Fibroblast of lung (primary cell): ENCODE measurements at regions not wholly inside any gene's neighbourhood (a gene's known extent, or its start where the extent isn't known, plus 50 kb on each side); places are given as distances from the start of the nearest gene placed in this dataset.

ENCODE experiments used
- DNase-seq, 2 donors: peaks; one replicate each; pipeline versions ENCODE4 v3.0.0 to v3.0.0-alpha.2; 2010; ENCODE audit warnings: low read depth in 2 of 2
- H2AFZ ChIP-seq: 2 replicates; pipeline ENCODE4 v1.5.1; 2012; ENCODE audit warnings: low read length, control low read depth, inconsistent platforms
- H3K27ac ChIP-seq: 2 replicates; pipeline ENCODE4 v1.5.1; 2011; ENCODE audit warnings: low read length, control low read depth; ENCODE audit not compliant: insufficient read depth
- H3K27me3 ChIP-seq: 2 replicates; pipeline ENCODE4 v1.5.1; 2011; ENCODE audit warnings: mild to moderate bottlenecking, low read length; ENCODE audit not compliant: control insufficient read depth, insufficient read depth
- H3K36me3 ChIP-seq: 2 replicates; pipeline ENCODE4 v1.5.1; 2011; ENCODE audit warnings: low read length; ENCODE audit not compliant: control insufficient read depth, insufficient read depth
- H3K4me1 ChIP-seq: 2 replicates; pipeline ENCODE4 v1.5.1; 2011; ENCODE audit warnings: low read length; ENCODE audit not compliant: control insufficient read depth, insufficient read depth; ENCODE audit errors: extremely low read depth
- H3K4me2 ChIP-seq: 2 replicates; pipeline ENCODE4 v1.5.1; 2011; ENCODE audit warnings: low read length, control low read depth; ENCODE audit not compliant: insufficient read depth; ENCODE audit errors: extremely low read depth
- H3K4me3 ChIP-seq, 4 experiments: fragments of 200-600 bp in 1 of 4; sonication (generic) in 1 of 4; replicated peaks in 1 of 4; 2 replicates each; pipeline ENCODE4 v1.5.1; 2011 to 2016; ENCODE audit warnings: low read length in 4 of 4, low read depth in 3 of 4, mild to moderate bottlenecking in 3 of 4, control low read depth in 2 of 4, inconsistent platforms in 1 of 4, mixed read lengths in 1 of 4; ENCODE audit not compliant: insufficient read depth in 1 of 4; ENCODE audit errors: control extremely low read depth in 1 of 4
- H3K79me2 ChIP-seq: 2 replicates; pipeline ENCODE4 v1.5.1; 2012; ENCODE audit warnings: mild to moderate bottlenecking, low read length, inconsistent platforms; ENCODE audit not compliant: control insufficient read depth, insufficient read depth
- H3K9ac ChIP-seq: 2 replicates; pipeline ENCODE4 v1.5.1; 2011; ENCODE audit warnings: mild to moderate bottlenecking, low read length, control low read depth; ENCODE audit not compliant: insufficient read depth
- H3K9me3 ChIP-seq: 2 replicates; pipeline ENCODE4 v1.5.1; 2012; ENCODE audit warnings: low read depth, low read length; ENCODE audit not compliant: control insufficient read depth, insufficient read depth
- H4K20me1 ChIP-seq: 2 replicates; pipeline ENCODE4 v1.5.1; 2011; ENCODE audit warnings: low read length; ENCODE audit not compliant: control insufficient read depth, insufficient read depth; ENCODE audit errors: extremely low read depth
- EZH2 ChIP-seq: IDR thresholded peaks from 2 replicates; pipeline ENCODE4 v1.5.1; 2012; ENCODE audit warnings: low read length, control low read depth, mild to moderate bottlenecking; ENCODE audit errors: missing control alignments
- TF ChIP-seq, protein P1 (sequence below), 2 donors: IDR thresholded peaks in 1 of 2; conservative IDR thresholded peaks in 1 of 2; 1 replicate in 1 of 2; 2 replicates in 1 of 2; pipeline ENCODE4 v1.5.1; 2011 to 2012; ENCODE audit warnings: low read length in 2 of 2, control low read depth in 1 of 2, inconsistent platforms in 1 of 2, low read depth in 1 of 2, mild to moderate bottlenecking in 1 of 2

DNA sequence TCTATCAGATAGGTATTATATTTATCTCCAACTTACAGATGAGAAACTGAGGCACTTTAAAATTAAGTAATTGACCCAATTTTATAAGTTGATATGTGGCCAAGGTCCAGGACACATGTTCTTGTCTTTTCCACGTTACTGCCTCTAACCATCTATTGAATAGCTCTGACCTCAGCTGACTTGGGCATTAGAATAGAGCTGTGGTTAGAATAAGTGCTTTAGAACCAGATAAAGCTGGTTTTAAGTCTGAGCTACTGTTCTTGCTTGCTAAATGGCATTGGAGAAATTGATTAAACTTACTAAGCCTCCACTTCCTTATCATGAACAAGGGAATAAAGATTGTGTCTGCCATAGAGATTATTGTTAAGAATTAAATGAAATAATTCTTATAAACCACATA is 147.8 kb upstream of the DTNBP1 start:
- no peak for DNase-seq
- no peak overlapping the region for H3K9ac ChIP-seq
- TF ChIP-seq EZH2: no peak
- TF ChIP-seq, protein P1, sequence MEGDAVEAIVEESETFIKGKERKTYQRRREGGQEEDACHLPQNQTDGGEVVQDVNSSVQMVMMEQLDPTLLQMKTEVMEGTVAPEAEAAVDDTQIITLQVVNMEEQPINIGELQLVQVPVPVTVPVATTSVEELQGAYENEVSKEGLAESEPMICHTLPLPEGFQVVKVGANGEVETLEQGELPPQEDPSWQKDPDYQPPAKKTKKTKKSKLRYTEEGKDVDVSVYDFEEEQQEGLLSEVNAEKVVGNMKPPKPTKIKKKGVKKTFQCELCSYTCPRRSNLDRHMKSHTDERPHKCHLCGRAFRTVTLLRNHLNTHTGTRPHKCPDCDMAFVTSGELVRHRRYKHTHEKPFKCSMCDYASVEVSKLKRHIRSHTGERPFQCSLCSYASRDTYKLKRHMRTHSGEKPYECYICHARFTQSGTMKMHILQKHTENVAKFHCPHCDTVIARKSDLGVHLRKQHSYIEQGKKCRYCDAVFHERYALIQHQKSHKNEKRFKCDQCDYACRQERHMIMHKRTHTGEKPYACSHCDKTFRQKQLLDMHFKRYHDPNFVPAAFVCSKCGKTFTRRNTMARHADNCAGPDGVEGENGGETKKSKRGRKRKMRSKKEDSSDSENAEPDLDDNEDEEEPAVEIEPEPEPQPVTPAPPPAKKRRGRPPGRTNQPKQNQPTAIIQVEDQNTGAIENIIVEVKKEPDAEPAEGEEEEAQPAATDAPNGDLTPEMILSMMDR (conservative IDR thresholded peaks at IDR 0.05 in 1 of 2, IDR thresholded peaks at IDR 0.05 in 1 of 2; ENCODE audit: low read depth in 1 of 2, low read length in 2 of 2): no peak

DNA sequence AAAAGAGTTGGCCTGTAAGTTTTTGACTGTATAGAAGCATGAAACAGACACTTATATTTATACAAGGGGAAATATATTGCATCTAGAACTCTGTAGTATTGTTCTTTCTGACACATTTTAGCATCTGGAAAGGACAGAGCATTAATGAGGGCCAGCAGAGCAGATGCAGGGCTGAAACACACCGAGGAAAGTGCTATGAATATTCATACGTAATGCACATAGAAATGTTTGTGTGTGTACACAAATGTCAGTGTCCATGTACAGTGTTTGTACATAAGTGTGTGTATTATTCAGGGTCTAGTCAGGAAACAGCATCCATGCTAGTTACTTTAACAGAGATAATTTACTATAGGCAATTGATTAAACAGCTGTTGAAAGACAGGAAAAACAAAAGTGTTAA is 146.5 kb upstream of the DTNBP1 start:
- H3K4me2 ChIP-seq: no peak overlapping the region
- no peaks in the 10 kb centered on the region for H3K27me3 ChIP-seq
- H3K36me3 ChIP-seq: no peaks in the 10 kb centered on the region
- H3K79me2 ChIP-seq: no peaks in the 10 kb centered on the region
- no peaks in the 10 kb centered on the region for H3K4me1 ChIP-seq
- no peak overlapping the region for H3K9ac ChIP-seq
- no peak overlapping the region for H3K4me3 ChIP-seq
- no peaks in the 10 kb centered on the region for H3K9me3 ChIP-seq
- TF ChIP-seq EZH2: no peak
- TF ChIP-seq, protein P1 (conservative IDR thresholded peaks at IDR 0.05 in 1 of 2, IDR thresholded peaks at IDR 0.05 in 1 of 2; ENCODE audit: low read depth in 1 of 2, low read length in 2 of 2): no peak
- no peak for DNase-seq
- no peak overlapping the region for H2AFZ ChIP-seq
- no peak overlapping the region for H3K27ac ChIP-seq
- no peaks in the 10 kb centered on the region for H4K20me1 ChIP-seq

More for the DNA sequence above, 147.8 kb upstream of the DTNBP1 start:
- no peaks in the 10 kb centered on the region for H3K9me3 ChIP-seq
- H3K4me1 ChIP-seq: no peaks in the 10 kb centered on the region
- no peaks in the 10 kb centered on the region for H4K20me1 ChIP-seq
- H3K36me3 ChIP-seq: no peaks in the 10 kb centered on the region
- H3K27ac ChIP-seq: no peak overlapping the region
- no peak overlapping the region for H2AFZ ChIP-seq
- H3K4me3 ChIP-seq: no peak overlapping the region
- H3K27me3 ChIP-seq: no peaks in the 10 kb centered on the region
- H3K79me2 ChIP-seq: no peaks in the 10 kb centered on the region
- H3K4me2 ChIP-seq: no peak overlapping the region

DNA sequence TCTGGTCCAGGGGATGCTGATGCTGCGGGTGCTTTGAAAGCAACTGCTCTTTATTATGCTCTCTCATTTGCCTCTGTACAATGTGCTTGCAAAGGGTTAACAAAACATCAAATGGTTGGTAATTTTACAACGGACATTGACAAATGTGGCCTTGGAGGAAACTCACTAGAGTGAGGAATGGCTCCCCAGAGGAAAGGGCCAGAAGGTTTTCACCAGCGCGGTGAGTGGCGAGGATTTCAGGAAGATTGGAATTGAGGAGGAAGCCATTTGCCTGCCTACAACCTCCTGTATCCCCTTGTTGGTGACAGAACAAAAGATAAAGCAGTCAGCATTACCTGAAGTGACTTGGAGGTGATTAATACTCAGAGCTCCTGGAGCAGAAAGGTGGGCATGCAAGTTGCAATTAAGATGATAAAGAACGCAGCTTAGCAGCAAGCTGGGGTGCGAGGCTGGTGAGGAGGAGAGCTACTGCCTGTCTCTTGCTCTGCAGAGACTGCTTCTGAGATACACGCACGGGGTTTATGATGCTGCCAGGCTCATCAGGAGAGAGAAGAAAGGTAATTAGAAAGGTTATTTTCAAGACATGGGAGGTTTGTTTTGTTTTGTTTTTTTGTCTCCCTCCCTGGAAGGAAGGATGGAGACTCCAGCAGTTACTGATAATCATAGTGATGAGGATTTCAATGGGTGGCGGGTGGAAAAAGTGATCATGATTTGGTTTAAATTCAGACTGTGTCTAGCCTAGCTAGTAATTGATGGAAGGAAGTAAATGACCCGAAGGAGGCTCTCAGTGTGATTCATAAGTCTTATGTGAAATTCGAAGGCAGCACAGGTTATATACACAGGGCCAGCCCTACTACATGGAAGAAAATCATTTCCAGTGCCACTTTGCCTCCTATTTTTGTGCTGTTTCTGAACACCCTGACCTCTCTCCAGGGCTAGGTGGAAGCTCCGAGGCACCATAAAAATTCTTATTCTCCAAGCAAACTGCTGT is 141.6 kb upstream of the DTNBP1 start:
- Histone ChIP-seq H3K4me2 (no peak overlapping the region), H3K9ac (no peak overlapping the region), H3K27me3 (no peaks in the 10 kb centered on the region), H3K4me3 (no peak overlapping the region), H3K79me2 (no peaks in the 10 kb centered on the region), H3K36me3 (no peaks in the 10 kb centered on the region), H2AFZ (no peak overlapping the region), H3K9me3 (no peaks in the 10 kb centered on the region), H4K20me1 (no peaks in the 10 kb centered on the region), H3K4me1 (no peaks in the 10 kb centered on the region), H3K27ac (no peak overlapping the region)
- TF ChIP-seq, protein P1 (conservative IDR thresholded peaks at IDR 0.05 in 1 of 2, IDR thresholded peaks at IDR 0.05 in 1 of 2; ENCODE audit: low read depth in 1 of 2, low read length in 2 of 2): no peak
- TF ChIP-seq EZH2: no peak
- no peak for DNase-seq
